GM12874 (cell line): ENCODE measurements at regions not wholly inside any gene's neighbourhood (a gene's known extent, or its start where the extent isn't known, plus 50 kb on each side); places are given as distances from the start of the nearest gene placed in this dataset.

Experiments
- TF ChIP-seq, protein P1 (sequence below): IDR thresholded peaks from 2 replicates; pipeline ENCODE4 v1.5.1; 2011; ENCODE audit warnings: low read depth, mild to moderate bottlenecking, control low read depth, low read length, moderate library complexity; ENCODE audit not compliant: insufficient read depth

DNA sequence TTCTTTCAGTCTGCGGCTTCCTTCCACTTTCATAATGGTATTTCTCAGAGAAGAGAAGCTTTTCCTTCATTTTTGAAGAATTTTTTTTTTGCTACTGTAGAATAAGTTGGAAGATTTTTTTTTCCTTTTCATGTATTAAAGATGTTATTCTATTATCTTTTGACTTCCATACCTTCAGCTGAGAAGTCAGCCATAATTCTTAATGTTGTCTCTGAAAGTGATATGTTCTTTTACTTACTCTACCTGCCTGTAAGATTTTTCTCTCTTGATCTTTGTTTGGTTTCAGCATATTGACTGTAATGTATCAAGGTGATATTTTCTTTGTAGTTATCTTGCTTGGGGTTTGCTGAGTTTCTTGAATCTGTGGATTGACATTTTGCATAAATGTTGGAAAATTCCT is 143.5 kb upstream of the TOX3 start:
- TF ChIP-seq, protein P1, sequence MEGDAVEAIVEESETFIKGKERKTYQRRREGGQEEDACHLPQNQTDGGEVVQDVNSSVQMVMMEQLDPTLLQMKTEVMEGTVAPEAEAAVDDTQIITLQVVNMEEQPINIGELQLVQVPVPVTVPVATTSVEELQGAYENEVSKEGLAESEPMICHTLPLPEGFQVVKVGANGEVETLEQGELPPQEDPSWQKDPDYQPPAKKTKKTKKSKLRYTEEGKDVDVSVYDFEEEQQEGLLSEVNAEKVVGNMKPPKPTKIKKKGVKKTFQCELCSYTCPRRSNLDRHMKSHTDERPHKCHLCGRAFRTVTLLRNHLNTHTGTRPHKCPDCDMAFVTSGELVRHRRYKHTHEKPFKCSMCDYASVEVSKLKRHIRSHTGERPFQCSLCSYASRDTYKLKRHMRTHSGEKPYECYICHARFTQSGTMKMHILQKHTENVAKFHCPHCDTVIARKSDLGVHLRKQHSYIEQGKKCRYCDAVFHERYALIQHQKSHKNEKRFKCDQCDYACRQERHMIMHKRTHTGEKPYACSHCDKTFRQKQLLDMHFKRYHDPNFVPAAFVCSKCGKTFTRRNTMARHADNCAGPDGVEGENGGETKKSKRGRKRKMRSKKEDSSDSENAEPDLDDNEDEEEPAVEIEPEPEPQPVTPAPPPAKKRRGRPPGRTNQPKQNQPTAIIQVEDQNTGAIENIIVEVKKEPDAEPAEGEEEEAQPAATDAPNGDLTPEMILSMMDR = no peak

DNA sequence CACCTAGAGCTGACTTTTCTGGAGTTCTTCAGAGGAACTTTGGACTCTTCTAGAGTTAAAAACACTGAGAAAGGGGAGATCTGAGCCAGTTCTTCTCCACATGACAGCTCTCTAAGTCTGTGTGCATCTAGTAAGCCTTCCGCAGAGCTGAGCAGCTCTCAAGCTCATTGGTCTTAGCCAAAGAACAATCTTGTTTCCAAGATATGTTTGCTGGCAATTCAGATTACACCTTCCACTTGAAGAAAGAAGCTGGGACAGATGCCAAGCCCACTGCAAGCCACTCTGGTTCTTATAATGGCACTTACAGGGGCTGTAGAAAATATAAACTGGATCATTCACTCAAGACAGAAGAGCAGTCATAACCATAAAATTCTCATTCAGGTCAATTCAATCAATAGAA is 134.1 kb upstream of the TOX3 start:
- TF ChIP-seq, protein P1 = no peak

DNA sequence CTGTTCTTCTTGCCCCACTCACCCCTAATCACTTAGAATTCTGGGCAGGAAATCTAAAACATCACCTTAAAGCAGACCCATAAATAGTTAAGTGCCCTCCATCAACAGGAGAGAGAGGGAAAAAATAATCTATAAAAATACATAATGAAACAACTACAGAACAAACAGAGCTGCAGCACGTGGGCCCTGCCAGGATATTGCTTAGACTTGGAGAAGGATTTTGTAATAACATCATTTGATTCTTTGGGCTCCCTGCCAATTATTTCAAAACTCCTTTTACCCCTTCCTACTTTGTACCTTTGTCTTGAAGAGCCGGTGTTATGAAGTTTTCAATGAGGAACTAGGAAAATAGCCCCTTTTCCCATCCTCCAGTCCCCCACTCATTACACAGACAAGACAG is 130.6 kb upstream of the TOX3 start:
- TF ChIP-seq, protein P1 = no peak

DNA sequence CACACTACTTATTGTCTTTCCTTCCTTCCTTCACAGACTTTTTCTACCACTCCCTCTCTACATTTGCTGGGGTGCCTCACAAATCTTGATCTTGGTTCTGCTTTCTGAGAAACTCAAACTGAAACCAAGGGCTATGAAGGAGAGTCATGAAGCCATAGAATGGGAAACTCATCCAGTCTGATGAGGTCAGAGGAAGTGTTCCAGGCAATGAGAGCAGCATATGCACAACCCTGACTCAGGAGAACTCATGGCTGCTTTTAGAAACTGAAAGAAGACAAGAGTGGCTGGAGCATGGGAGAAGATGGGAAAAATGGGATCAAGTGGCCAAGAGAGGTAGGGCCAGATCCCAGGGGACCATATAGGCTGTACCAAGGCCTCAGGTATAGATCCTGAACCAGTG is 130.0 kb upstream of the TOX3 start:
- TF ChIP-seq, protein P1 = no peak

DNA sequence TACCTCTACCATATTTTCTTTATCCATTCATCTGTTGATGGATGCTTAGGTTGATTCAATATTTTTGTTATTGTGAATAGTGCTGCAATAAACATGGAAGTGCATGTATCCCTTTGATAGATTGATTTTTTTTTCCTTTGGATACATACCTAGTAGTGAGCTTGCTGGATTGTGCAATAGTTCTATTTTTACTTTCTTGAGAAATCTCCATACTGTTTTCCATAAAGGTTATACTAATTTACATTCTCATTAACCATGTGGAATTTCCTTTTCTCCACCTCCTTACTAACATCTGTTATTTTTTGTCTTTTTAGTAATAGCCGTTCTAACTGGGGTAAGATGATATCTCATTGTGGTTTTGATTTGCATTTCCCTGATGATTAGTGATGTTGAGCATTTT is 124.6 kb upstream of the TOX3 start:
- TF ChIP-seq, protein P1 = no peak

DNA sequence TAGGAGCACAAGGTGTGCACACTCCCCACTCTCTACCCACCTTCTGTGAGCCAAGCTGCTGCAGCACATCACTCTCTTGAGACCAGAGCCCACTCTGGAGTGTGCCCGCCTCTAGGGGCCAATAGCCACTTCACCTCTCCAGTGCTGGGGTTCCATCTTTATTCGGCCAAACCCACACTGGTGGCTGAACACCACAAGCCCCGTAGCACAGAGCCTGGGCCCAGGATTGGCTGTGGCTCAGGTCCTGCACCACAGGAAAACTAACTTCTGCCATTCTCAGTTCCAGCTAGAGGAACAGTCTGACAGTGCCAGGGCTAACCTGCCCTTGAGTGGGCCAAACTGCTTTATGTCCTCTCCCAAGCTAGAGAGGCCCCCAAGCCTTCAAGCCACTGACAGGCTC is 111.0 kb upstream of the TOX3 start:
- TF ChIP-seq, protein P1 = no peak

DNA sequence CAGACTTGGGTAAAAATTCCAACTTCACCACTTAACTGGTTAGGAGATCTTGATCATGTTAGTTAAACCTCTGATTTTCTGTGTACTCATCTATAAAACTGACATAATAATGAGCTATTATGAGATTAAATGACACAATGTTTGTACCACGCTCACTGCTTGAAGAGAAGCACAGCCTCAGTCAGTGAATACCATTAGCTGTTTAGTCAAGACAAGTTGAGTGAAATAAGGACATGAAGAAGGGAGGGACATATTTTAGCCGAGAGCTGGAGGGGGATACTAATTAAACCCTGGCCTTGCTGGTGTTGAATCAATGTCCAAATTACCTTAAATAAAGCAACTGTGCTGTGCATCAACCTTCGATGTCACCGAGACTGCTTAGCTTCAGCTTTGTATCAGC is 105.1 kb upstream of the TOX3 start:
- TF ChIP-seq, protein P1 = no peak

DNA sequence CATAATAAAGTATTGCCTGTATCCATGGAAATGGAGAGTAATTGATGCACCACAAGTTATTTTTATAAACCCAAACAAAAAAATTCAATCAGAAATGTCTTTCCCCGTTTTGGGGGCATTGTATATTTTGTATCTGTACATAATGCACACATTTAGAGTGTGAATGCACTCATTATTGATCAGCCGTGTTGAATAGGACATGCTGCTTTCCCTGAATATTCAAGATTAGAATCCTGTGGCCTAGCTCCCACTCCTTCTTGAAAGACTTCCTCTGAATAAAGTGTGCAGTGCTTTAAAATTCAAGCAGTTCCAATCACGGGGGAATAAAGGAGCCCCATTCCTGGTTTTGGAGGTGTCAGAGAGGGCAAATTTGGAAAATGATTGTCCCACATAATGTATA is 103.8 kb upstream of the TOX3 start:
- TF ChIP-seq, protein P1 = no peak
